ENCODE measurements at regions not wholly inside any gene's neighbourhood (a gene's known extent, or its start where the extent isn't known, plus 50 kb on each side); places are given as distances from the start of the nearest gene placed in this dataset.

GRCh38 chr13:47611664-47612288 lies 389.3 kb downstream of the SUCLA2 start:
- H3K9me3 Mint-ChIP-seq, result no peaks in the 10 kb centered on the region; the same call in 1 of the 2 replicates
- no peaks in the 10 kb centered on the region for H3K4me1 Mint-ChIP-seq (ENCODE audit: low read depth)
- no peaks in the 10 kb centered on the region for H3K36me3 Mint-ChIP-seq (ENCODE audit: low read depth)
- TF ChIP-seq CTCF (IDR thresholded peaks at IDR 0.05), result peak; percentile 50
- H3K27me3 Mint-ChIP-seq (ENCODE audit: insufficient read depth), result no peaks in the 10 kb centered on the region; the same call in 1 of the 2 replicates
- no peak for DNase-seq
- H3K4me3 Mint-ChIP-seq, result no peak overlapping the region
- H3K27ac Mint-ChIP-seq, result no peak overlapping the region

- DNase-seq, result no peak
- Mint-ChIP-seq H3K36me3 (ENCODE audit: low read depth) (no peaks in the 10 kb centered on the region), H3K4me3 (no peak overlapping the region), H3K27me3 (ENCODE audit: insufficient read depth) (no peaks in the 10 kb centered on the region; the same call in 1 of the 2 replicates), H3K4me1 (ENCODE audit: low read depth) (no peaks in the 10 kb centered on the region), H3K9me3 (no peaks in the 10 kb centered on the region; the same call in 1 of the 2 replicates), H3K27ac (no peak overlapping the region)
- TF ChIP-seq CTCF (IDR thresholded peaks at IDR 0.05), result no peak
Observed at GRCh38 chr13:47610687-47611086, 390.4 kb downstream of the SUCLA2 start.

GRCh38 chr13:47603365-47603764 lies 397.7 kb downstream of the SUCLA2 start:
- H3K4me3 Mint-ChIP-seq, result no peak overlapping the region
- TF ChIP-seq CTCF (IDR thresholded peaks at IDR 0.05), result no peak
- peaks cover 1% of the 10 kb centered on the region; the same call in 1 of the 2 replicates for H3K27me3 Mint-ChIP-seq (ENCODE audit: insufficient read depth)
- H3K4me1 Mint-ChIP-seq (ENCODE audit: low read depth), result no peaks in the 10 kb centered on the region
- H3K27ac Mint-ChIP-seq, result no peak overlapping the region
- DNase-seq, result no peak
- H3K9me3 Mint-ChIP-seq, result 0 out of 2 replicates have a peak, but pooled peaks cover 5% of the 10 kb centered on the region
- no peaks in the 10 kb centered on the region for H3K36me3 Mint-ChIP-seq (ENCODE audit: low read depth)

- peaks cover 5% of the 10 kb centered on the region; the same call in 1 of the 2 replicates for H3K9me3 Mint-ChIP-seq
- H3K4me3 Mint-ChIP-seq, result no peak overlapping the region
- DNase-seq, result no peak
- H3K27ac Mint-ChIP-seq, result no peak overlapping the region
- H3K36me3 Mint-ChIP-seq (ENCODE audit: low read depth), result peaks cover 5% of the 10 kb centered on the region; the same call in 1 of the 2 replicates
- H3K4me1 Mint-ChIP-seq (ENCODE audit: low read depth), result no peaks in the 10 kb centered on the region
- H3K27me3 Mint-ChIP-seq (ENCODE audit: insufficient read depth), result no peaks in the 10 kb centered on the region; the same call in 1 of the 2 replicates
- TF ChIP-seq CTCF (IDR thresholded peaks at IDR 0.05), result peak; percentile 73
Observed at GRCh38 chr13:47598340-47598911, 402.6 kb downstream of the SUCLA2 start.

- H3K36me3 Mint-ChIP-seq (ENCODE audit: low read depth), result peaks cover 5% of the 10 kb centered on the region; the same call in 1 of the 2 replicates
Observed at GRCh38 chr13:47594833-47595232, 406.2 kb downstream of the SUCLA2 start.

More at GRCh38 chr13:47594833-47595232, 406.2 kb downstream of the SUCLA2 start:
- no peak overlapping the region for H3K27ac Mint-ChIP-seq
- no peak overlapping the region for H3K4me3 Mint-ChIP-seq
- peaks cover 12% of the 10 kb centered on the region for H3K9me3 Mint-ChIP-seq
- no peaks in the 10 kb centered on the region for H3K4me1 Mint-ChIP-seq (ENCODE audit: low read depth)
- no peak for TF ChIP-seq CTCF (IDR thresholded peaks at IDR 0.05)
- no peaks in the 10 kb centered on the region; the same call in 1 of the 2 replicates for H3K27me3 Mint-ChIP-seq (ENCODE audit: insufficient read depth)
- DNase-seq, result peak; percentile 1
